Astrocyte (in vitro differentiated cells and primary cell): ENCODE measurements at regions not wholly inside any gene's neighbourhood (a gene's known extent, or its start where the extent isn't known, plus 50 kb on each side); places are given as distances from the start of the nearest gene placed in this dataset.

Experiments used
- DNase-seq: peaks from one replicate; pipeline ENCODE4 v3.0.0-alpha.2; 2010; ENCODE audit warnings: low read depth
- FAIRE-seq: peaks from 2 replicates; lab custom pipeline; 2011; peaks lifted over from hg19 to GRCh38; lab: Jason Lieb, UNC
- H2AFZ ChIP-seq: 2 replicates; pipeline ENCODE4 v1.6.0; 2012; ENCODE audit warnings: low read depth, low read length, inconsistent platforms
- H3K27ac ChIP-seq: 2 replicates; pipeline ENCODE4 v1.5.1; 2011; ENCODE audit warnings: low read depth, low read length, inconsistent platforms
- H3K27me3 ChIP-seq: 2 replicates; pipeline ENCODE4 v1.6.0; 2011; ENCODE audit warnings: low read length, inconsistent platforms; ENCODE audit not compliant: insufficient read depth
- H3K36me3 ChIP-seq: 2 replicates; pipeline ENCODE4 v1.5.1; 2011; ENCODE audit warnings: low read length, inconsistent platforms; ENCODE audit not compliant: insufficient read depth
- H3K4me1 ChIP-seq: 2 replicates; pipeline ENCODE4 v1.5.1; 2011; ENCODE audit warnings: low read length, inconsistent platforms; ENCODE audit not compliant: insufficient read depth
- H3K4me2 ChIP-seq: 2 replicates; pipeline ENCODE4 v1.6.0; 2012; ENCODE audit warnings: low read length, inconsistent platforms
- H3K4me3 ChIP-seq: 2 replicates; pipeline ENCODE4 v1.5.1; 2011; ENCODE audit warnings: low read depth, mild to moderate bottlenecking, low read length, inconsistent platforms; ENCODE audit not compliant: insufficient read depth
- H3K79me2 ChIP-seq: 2 replicates; pipeline ENCODE4 v1.6.0; 2012; ENCODE audit warnings: mild to moderate bottlenecking, low read length, inconsistent platforms; ENCODE audit not compliant: insufficient read depth
- H3K9ac ChIP-seq: 2 replicates; pipeline ENCODE4 v1.6.0; 2012; ENCODE audit warnings: mild to moderate bottlenecking, low read length, inconsistent platforms
- H3K9me3 ChIP-seq: 2 replicates; pipeline ENCODE4 v1.5.1; 2012; ENCODE audit warnings: low read depth, mild to moderate bottlenecking, low read length, inconsistent platforms; ENCODE audit not compliant: insufficient read depth
- H4K20me1 ChIP-seq: 2 replicates; pipeline ENCODE4 v1.6.0; 2012; ENCODE audit warnings: low read length, inconsistent platforms; ENCODE audit not compliant: insufficient read depth
- H3K27ac Mint-ChIP-seq: one replicate; pipeline ENCODE4 v1.8.0; 2021; ENCODE audit warnings: mild to moderate bottlenecking, mixed read lengths; ENCODE audit not compliant: unreplicated experiment
- H3K27me3 Mint-ChIP-seq: one replicate; pipeline ENCODE4 v1.8.0; 2021; ENCODE audit warnings: low read depth, mixed read lengths; ENCODE audit not compliant: unreplicated experiment
- H3K36me3 Mint-ChIP-seq: one replicate; pipeline ENCODE4 v1.8.0; 2021; ENCODE audit warnings: low read depth, mixed read lengths; ENCODE audit not compliant: unreplicated experiment
- H3K4me1 Mint-ChIP-seq: one replicate; pipeline ENCODE4 v1.8.0; 2021; ENCODE audit warnings: low read depth, mixed read lengths; ENCODE audit not compliant: unreplicated experiment
- H3K4me3 Mint-ChIP-seq: one replicate; pipeline ENCODE4 v1.8.0; 2021; ENCODE audit warnings: mild to moderate bottlenecking, moderate library complexity, mixed read lengths; ENCODE audit not compliant: unreplicated experiment
- H3K9me3 Mint-ChIP-seq: one replicate; pipeline ENCODE4 v1.8.0; 2021; ENCODE audit warnings: mild to moderate bottlenecking, mixed read lengths; ENCODE audit not compliant: unreplicated experiment
- CTCF ChIP-seq: IDR thresholded peaks from 2 replicates; pipeline ENCODE4 v1.5.1; 2011; ENCODE audit warnings: low read depth, mild to moderate bottlenecking, inconsistent platforms, low read length, moderate library complexity; ENCODE audit not compliant: insufficient read depth
- EZH2 ChIP-seq: IDR thresholded peaks from 2 replicates; pipeline ENCODE4 v1.6.1; 2012; ENCODE audit warnings: mild to moderate bottlenecking, low read length, inconsistent platforms; ENCODE audit not compliant: insufficient read depth

GRCh38 chr2:20509770-20510490 is 63.1 kb downstream of the RHOB start:
- Histone ChIP-seq H3K27me3 (no peaks in the 10 kb centered on the region), H3K36me3 (no peaks in the 10 kb centered on the region), H4K20me1 (no peaks in the 10 kb centered on the region), H3K4me2 (no peak overlapping the region), H3K27ac (no peak overlapping the region), H3K9ac (no peak overlapping the region), H3K4me3 (no peak overlapping the region), H2AFZ (no peak overlapping the region), H3K9me3 (no peaks in the 10 kb centered on the region), H3K79me2 (no peaks in the 10 kb centered on the region), H3K4me1 (peaks cover 25% of the 10 kb centered on the region)
- Mint-ChIP-seq H3K27me3 (no peaks in the 10 kb centered on the region), H3K9me3 (peaks cover 3% of the 10 kb centered on the region), H3K36me3 (no peaks in the 10 kb centered on the region), H3K4me1 (peaks cover 42% of the 10 kb centered on the region), H3K27ac (peak overlapping the region; percentile 29), H3K4me3 (no peak overlapping the region)
- DNase-seq, result peak; percentile 59
- no peak for FAIRE-seq
- TF ChIP-seq EZH2 (no peak), CTCF (no peak)

GRCh38 chr2:20511130-20511529 is 64.3 kb downstream of the RHOB start:
- H3K27ac Mint-ChIP-seq, result no peak overlapping the region
- H3K4me3 Mint-ChIP-seq, result no peak overlapping the region

More at GRCh38 chr2:20511130-20511529, 64.3 kb downstream of the RHOB start:
- H3K4me3 ChIP-seq, result no peak overlapping the region
- Mint-ChIP-seq H3K4me1 (peaks cover 50% of the 10 kb centered on the region), H3K27me3 (no peaks in the 10 kb centered on the region), H3K9me3 (peaks cover 3% of the 10 kb centered on the region), H3K36me3 (no peaks in the 10 kb centered on the region)
- H2AFZ ChIP-seq, result no peak overlapping the region
- peaks cover 31% of the 10 kb centered on the region for H3K4me1 ChIP-seq
- H3K27ac ChIP-seq, result no peak overlapping the region
- peaks cover 6% of the 10 kb centered on the region for H3K9me3 ChIP-seq
- FAIRE-seq (no peak), DNase-seq (no peak)
- no peaks in the 10 kb centered on the region for H3K79me2 ChIP-seq
- no peak overlapping the region for H3K4me2 ChIP-seq
- TF ChIP-seq CTCF, result no peak
- TF ChIP-seq EZH2, result no peak
- H3K36me3 ChIP-seq, result no peaks in the 10 kb centered on the region
- no peaks in the 10 kb centered on the region for H3K27me3 ChIP-seq
- no peak overlapping the region for H3K9ac ChIP-seq
- no peaks in the 10 kb centered on the region for H4K20me1 ChIP-seq
